Astrocyte of the hippocampus (primary cell): ENCODE measurements at regions not wholly inside any gene's neighbourhood (a gene's known extent, or its start where the extent isn't known, plus 50 kb on each side); places are given as distances from the start of the nearest gene placed in this dataset.
"Not testable (repeated sequence)": the region's sequence is repeated elsewhere in the genome, so short reads cannot be mapped to it uniquely, and the experiment has no call there.

ENCODE experiments used
- DNase-seq: peaks from one replicate; pipeline ENCODE4 v3.0.0; 2011; ENCODE audit warnings: low read depth, low spot score

GRCh38 chr12:46711756-46712155, 114.0 kb downstream of the SLC38A4 start:
- DNase-seq = peak; percentile 8

DNA sequence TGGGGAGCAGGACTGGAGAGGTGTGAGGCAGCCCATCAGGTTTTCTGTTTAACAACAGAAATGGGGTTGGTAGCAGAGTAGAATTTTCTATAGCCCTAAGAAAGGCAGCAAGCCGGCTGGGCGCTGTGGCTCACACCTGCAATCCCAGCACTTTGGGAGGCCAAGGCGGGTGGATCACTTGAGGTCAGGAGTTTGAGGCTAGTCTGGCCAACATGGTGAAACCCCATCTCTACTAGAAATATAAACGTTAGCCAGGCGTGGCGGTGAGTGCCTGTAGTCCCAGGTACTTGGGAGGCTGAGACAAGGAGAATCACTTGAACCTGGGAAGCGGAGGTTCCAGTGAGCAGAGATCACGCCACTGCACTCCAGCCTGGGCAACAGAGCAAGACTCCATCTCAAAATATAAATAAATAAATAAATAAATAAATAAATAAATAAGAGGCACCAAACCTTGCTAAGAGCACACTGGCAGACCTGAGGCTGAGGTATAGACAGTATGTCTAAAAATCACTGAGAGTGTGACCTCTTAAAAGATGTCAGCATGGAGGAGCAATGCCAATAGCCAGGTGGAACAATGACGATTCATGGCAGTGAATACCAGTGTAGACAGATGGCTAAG, 115.6 kb downstream of the SLC38A4 start:
- no peak for DNase-seq

- peak; percentile 68 for DNase-seq
Observed at GRCh38 chr12:46702581-46703344, 123.0 kb downstream of the SLC38A4 start.

GRCh38 chr12:46701356-46701755, 124.4 kb downstream of the SLC38A4 start:
- DNase-seq = no peak

GRCh38 chr12:46699986-46700385, 125.8 kb downstream of the SLC38A4 start:
- DNase-seq = no peak

DNA sequence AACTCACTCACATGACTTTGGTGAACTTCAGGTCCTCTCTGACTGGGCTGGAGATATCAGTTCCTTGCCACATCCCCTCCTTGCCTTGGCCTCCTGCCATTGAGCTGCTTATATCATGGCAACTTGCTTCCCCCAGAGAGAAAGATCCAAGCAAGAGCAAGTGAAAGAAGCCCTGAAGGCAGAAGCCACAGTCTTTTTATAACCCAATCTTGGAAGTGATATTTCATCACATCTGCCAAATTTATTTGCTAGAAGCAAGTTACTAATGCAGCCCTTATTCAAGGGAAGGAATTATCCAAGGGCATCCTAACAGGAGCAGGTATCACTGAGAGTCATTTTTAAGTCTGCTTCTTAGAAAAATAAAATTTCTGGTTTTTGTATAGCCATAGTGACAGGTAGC, 127.8 kb downstream of the SLC38A4 start:
- no peak for DNase-seq

- DNase-seq = no peak
Observed at GRCh38 chr12:46693518-46693917, 132.3 kb downstream of the SLC38A4 start.

DNA sequence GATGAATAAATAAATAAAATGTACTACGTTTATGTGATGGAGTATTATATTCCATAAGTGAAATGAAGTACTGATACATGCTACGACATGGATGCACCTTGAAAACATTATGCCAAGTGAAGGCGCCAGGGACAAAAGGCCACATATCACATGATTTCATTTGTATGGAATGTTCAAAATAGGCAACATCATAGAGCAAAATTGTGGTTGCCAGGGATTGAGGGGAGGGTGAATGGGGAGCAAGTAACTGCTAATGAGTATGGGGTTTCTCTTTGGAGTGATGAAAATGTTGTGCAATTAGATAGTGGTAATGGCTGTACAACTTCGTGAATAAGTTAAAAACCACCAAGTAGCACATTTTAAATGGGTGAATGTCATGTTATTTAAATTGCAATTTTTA, 132.8 kb downstream of the SLC38A4 start:
- no peak for DNase-seq

- DNase-seq = no peak
Observed at GRCh38 chr12:46692606-46693005, 133.2 kb downstream of the SLC38A4 start.

DNA sequence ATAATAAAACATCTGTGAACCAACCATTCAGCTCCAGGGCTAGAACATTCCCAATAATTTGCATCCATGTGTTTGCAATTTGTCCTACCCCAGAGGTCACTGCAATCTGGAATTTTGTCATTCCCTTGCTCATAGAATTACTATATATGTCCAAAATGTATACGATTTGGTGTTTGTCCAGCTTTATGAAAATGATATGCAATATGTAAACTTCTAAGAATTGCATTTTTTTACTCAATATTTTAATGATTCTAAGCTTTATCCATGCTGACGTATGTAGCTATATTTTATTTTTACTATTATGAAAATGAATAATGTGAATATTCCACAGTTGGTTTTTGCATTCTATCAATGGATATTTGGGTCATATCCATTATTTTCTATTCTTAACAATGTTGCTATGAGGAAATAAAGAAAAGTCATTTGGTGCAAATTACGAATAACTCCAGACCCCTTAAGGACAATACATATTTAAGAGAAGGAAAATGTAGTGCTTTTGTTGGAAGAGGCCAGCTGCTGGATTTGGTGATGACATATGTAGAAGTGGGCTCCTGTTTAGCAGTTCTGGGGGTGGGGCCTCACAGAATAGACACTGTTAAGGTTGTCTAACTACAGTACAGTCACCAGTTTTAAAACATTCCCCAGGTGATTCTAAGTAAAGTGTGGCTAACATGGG, 139.4 kb downstream of the SLC38A4 start:
- no peak for DNase-seq

- not testable (repeated sequence) for DNase-seq
Observed at GRCh38 chr12:46684243-46684642, 141.6 kb downstream of the SLC38A4 start.

DNA sequence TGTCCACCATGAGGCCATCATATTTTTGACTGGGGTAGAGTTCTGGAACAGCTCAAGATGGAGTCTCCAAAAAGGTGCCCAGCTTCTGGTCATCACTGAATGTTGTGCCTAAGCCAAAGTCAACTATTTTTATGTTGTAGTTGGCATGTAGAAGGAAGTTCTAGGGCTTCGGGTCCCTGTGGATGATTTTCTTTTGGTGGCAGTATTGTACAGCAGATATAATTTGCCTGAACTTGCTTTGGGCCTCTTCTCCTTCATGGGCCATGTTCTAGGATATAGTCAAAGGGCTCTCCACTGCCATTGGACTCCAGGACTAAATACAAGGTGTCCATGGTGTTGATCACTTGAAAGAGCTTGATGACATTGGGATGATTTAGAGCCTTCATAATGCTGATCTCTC, 143.6 kb downstream of the SLC38A4 start:
- no peak for DNase-seq

GRCh38 chr12:46680506-46680905, 145.3 kb downstream of the SLC38A4 start:
- no peak for DNase-seq

- no peak for DNase-seq
Observed at GRCh38 chr12:46679754-46680153, 146.0 kb downstream of the SLC38A4 start.

DNA sequence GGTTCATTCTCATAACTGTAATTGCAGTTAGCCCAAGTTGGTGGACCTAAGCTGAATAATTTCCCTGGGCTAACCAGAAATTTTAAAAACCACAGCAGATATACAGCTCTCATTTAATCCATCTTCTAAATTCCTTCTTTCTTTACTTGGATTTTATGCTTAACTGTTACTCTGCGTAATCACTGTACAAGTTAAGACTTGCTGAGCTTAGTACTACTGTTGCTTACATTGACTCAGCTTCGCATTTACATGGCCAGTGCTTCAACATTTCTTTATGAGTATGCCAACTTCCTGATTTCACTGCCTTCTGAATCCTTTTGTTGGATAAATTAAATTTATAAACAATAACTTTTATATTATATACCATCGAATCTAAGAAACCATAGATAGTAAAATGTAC, 147.4 kb downstream of the SLC38A4 start:
- DNase-seq = no peak

- peak; percentile 37 for DNase-seq
Observed at GRCh38 chr12:46677749-46678148, 148.0 kb downstream of the SLC38A4 start.

- DNase-seq = no peak
Observed at GRCh38 chr12:46676797-46677520, 148.8 kb downstream of the SLC38A4 start.

DNA sequence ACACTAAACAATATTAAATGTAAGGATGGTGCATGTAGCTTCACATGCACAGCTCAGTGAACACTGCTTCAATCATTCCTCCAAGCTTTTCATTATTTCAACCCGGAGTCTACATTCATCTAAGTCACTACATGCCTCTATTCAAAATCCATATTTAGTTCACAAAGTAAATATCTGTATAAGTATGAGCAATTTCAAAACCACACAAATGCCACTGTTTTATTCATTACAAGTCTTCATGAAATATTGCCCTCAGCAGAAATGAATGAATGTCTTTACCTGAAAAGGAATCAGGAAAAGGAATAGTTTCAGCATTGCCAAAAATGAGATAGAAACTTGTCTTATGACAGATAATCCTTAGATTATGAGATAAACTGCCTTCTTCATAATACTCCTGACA, 149.4 kb downstream of the SLC38A4 start:
- no peak for DNase-seq

DNA sequence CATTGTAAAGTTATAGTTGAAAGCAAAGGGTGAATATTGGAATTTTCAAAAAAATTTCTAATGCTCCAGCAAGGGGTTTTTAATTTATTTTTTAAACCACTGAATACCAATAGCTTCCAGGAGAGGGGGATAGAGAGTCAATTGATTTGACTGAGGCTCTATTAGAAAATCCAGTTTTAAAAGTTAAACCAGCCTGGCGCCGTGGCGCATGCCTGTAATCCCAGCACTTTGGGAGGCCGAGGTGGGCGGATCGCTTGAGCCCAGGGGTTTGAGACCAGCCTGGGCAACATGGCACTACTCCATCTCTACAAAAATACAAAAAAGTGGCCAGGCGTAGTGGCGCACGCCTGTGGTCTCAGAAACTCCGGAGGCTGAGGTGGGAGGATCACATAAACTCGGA, 150.1 kb downstream of the SLC38A4 start:
- peak; percentile 58 for DNase-seq

DNA sequence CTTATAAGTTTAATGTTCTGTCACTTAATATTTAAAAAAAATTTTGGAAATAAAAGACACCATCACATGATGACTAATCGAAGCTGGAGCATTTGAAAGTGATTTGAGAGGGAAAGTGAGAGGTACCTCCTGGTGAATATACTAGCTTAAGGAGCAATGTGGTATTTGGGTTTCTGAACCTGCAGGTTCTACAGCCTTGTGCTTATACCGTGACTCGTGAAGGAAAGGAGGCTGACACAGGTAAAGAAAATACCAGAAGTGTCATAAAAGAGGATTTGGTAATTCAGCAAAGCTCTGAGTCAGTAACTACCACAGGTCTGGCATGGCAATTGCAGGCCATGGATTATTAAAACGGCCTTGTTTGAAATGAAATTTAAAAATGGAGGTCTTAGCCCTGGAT, 151.0 kb downstream of the SLC38A4 start:
- no peak for DNase-seq

GRCh38 chr12:46674129-46674528, 151.7 kb downstream of the SLC38A4 start:
- DNase-seq = no peak

- DNase-seq = no peak
Observed at GRCh38 chr12:46671102-46671501, 154.7 kb downstream of the SLC38A4 start.
